Keratinocyte (primary cell): ENCODE measurements at regions not wholly inside any gene's neighbourhood (a gene's known extent, or its start where the extent isn't known, plus 50 kb on each side); places are given as distances from the start of the nearest gene placed in this dataset.
"Not testable (repeated sequence)": the region's sequence is repeated elsewhere in the genome, so short reads cannot be mapped to it uniquely, and the experiment has no call there.

ENCODE experiments used
- CTCF ChIP-seq, 3 experiments: IDR thresholded peaks in 1 of 3; conservative IDR thresholded peaks in 1 of 3; optimal IDR thresholded peaks in 1 of 3; 2 replicates in 2 of 3; 3 replicates in 1 of 3; pipeline versions ENCODE3 to v1.5.1; 2011; ENCODE audit warnings: low read length in 3 of 3, mild to moderate bottlenecking in 3 of 3, moderate library complexity in 2 of 3, control low read depth in 1 of 3, inconsistent platforms in 1 of 3; ENCODE audit not compliant: insufficient read depth in 2 of 3; ENCODE audit errors: extremely low read depth in 1 of 3
- EZH2 ChIP-seq: IDR thresholded peaks from one replicate; pipeline ENCODE4 v1.6.1; 2012; ENCODE audit warnings: inconsistent platforms, mild to moderate bottlenecking, low read length, moderate library complexity

DNA sequence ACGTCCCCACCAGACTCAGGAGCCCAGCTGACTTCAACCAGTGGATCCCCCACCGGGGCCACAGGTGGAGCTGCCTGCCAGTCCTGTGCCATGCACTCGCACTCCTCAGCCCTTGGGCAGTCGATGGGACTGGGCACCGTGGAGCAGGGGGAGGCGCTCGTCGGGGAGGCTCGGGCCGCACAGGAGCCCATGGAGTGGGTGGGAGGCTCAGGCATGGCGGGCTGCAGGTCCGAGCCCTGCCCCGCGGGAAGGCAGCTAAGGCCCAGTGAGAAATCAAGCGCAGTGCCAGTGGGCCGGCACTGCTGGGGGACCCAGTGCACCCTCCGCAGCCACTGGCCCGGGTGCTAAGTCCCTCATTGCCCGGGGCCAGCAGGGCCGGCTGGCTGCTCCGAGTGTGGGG lies 52.3 kb upstream of the LRRC30 start:
- TF ChIP-seq EZH2; CTCF (optimal IDR thresholded peaks at IDR 0.05 in 1 of 3, IDR thresholded peaks at IDR 0.05 in 1 of 3, conservative IDR thresholded peaks at IDR 0.05 in 1 of 3; ENCODE audit: extremely low read depth in 1 of 3, insufficient read depth in 2 of 3, low read length in 3 of 3): not testable (repeated sequence)
